ENCODE measurements at regions not wholly inside any gene's neighbourhood (a gene's known extent, or its start where the extent isn't known, plus 50 kb on each side); places are given as distances from the start of the nearest gene placed in this dataset.
A peak's percentile ranks its signal among the peaks of the same experiment; 100 is the strongest.

- H3K36me3 ChIP-seq (ENCODE audit: control insufficient read depth in 1 of 2, insufficient read depth in 2 of 2, low read depth in 1 of 2, low read length in 2 of 2) = no peaks in the 10 kb centered on the region
- no peak overlapping the region for H3K9ac ChIP-seq (ENCODE audit: low read length)
- 79% methylated on average over 6 of the region's 7 CpGs for WGBS
- H3K27me3 ChIP-seq (ENCODE audit: control insufficient read depth in 1 of 2, insufficient read depth in 1 of 2, low read length in 2 of 2) = peaks cover 17 to 21% of the 10 kb centered on the region in 2 experiments
- H3K4me3 ChIP-seq (ENCODE audit: insufficient read depth in 1 of 2, low read depth in 1 of 2, low read length in 2 of 2) = no peak overlapping the region
- H2AFZ ChIP-seq (ENCODE audit: low read depth, low read length) = no peak overlapping the region
- H3K14ac ChIP-seq (ENCODE audit: low read length in 2 of 2) = no peak overlapping the region
- H4K91ac ChIP-seq (ENCODE audit: low read length) = no peak overlapping the region
- H2AK5ac ChIP-seq (ENCODE audit: low read length, severe bottlenecking) = no peak overlapping the region
- no peak for DNase-seq
- no peak overlapping the region for H3K23ac ChIP-seq (ENCODE audit: low read length in 2 of 2)
- no peaks in the 10 kb centered on the region for H3K9me3 ChIP-seq (ENCODE audit: control insufficient read depth, low read length)
- no peak overlapping the region for H4K8ac ChIP-seq (ENCODE audit: low read length)
- no peak overlapping the region for H3K4me2 ChIP-seq (ENCODE audit: low read length, poor library complexity, severe bottlenecking)
- H3K27ac ChIP-seq (ENCODE audit: low read length, poor library complexity, severe bottlenecking) = no peak overlapping the region
- no peaks in the 10 kb centered on the region for H3K79me1 ChIP-seq (replicated peaks; ENCODE audit: low read length, poor library complexity, severe bottlenecking)
- H2BK120ac ChIP-seq (ENCODE audit: low read depth, low read length) = no peak overlapping the region
- no peak overlapping the region for H2BK5ac ChIP-seq (ENCODE audit: low read depth, low read length, poor library complexity, severe bottlenecking)
- no peak overlapping the region for H2BK15ac ChIP-seq (ENCODE audit: low read depth, poor library complexity, severe bottlenecking)
- no peak overlapping the region for H3K4ac ChIP-seq (ENCODE audit: low read depth in 1 of 2, low read length in 2 of 2)
- H2BK12ac ChIP-seq (ENCODE audit: low read length in 2 of 2) = no peak overlapping the region
- H3K4me1 ChIP-seq (ENCODE audit: control insufficient read depth, insufficient read depth, low read depth, low read length) = peaks cover 2% of the 10 kb centered on the region
- no peak overlapping the region for H3K18ac ChIP-seq (ENCODE audit: low read depth in 1 of 2, low read length in 2 of 2)
Measured at GRCh38 chr21:38643404-38644023, 145.2 kb upstream of the ERG start.

- Histone ChIP-seq H2BK5ac (ENCODE audit: low read depth, low read length, poor library complexity, severe bottlenecking) (no peak overlapping the region), H4K8ac (ENCODE audit: low read length) (no peak overlapping the region), H3K4me2 (ENCODE audit: low read length, poor library complexity, severe bottlenecking) (no peak overlapping the region), H2AK5ac (ENCODE audit: low read length, severe bottlenecking) (no peak overlapping the region), H3K9ac (ENCODE audit: low read length) (peak overlapping the region; percentile 53), H3K4ac (ENCODE audit: low read depth in 1 of 2, low read length in 2 of 2) (no peak overlapping the region), H2BK120ac (ENCODE audit: low read depth, low read length) (no peak overlapping the region), H2BK15ac (ENCODE audit: low read depth, poor library complexity, severe bottlenecking) (no peak overlapping the region), H3K36me3 (ENCODE audit: control insufficient read depth in 1 of 2, insufficient read depth in 2 of 2, low read depth in 1 of 2, low read length in 2 of 2) (no peaks in the 10 kb centered on the region), H3K14ac (ENCODE audit: low read length in 2 of 2) (no peak overlapping the region), H2AFZ (ENCODE audit: low read depth, low read length) (no peak overlapping the region), H3K4me3 (ENCODE audit: insufficient read depth in 1 of 2, low read depth in 1 of 2, low read length in 2 of 2) (peak overlapping the region in 1 of 2 experiments; percentile 28), H3K18ac (ENCODE audit: low read depth in 1 of 2, low read length in 2 of 2) (no peak overlapping the region), H3K27me3 (ENCODE audit: control insufficient read depth in 1 of 2, insufficient read depth in 1 of 2, low read length in 2 of 2) (peaks cover 16 to 29% of the 10 kb centered on the region in 2 experiments), H2BK12ac (ENCODE audit: low read length in 2 of 2) (no peak overlapping the region), H3K79me1 (replicated peaks; ENCODE audit: low read length, poor library complexity, severe bottlenecking) (no peaks in the 10 kb centered on the region), H3K4me1 (ENCODE audit: control insufficient read depth, insufficient read depth, low read depth, low read length) (peaks cover 2% of the 10 kb centered on the region), H3K27ac (ENCODE audit: low read length, poor library complexity, severe bottlenecking) (no peak overlapping the region), H3K23ac (ENCODE audit: low read length in 2 of 2) (no peak overlapping the region), H4K91ac (ENCODE audit: low read length) (no peak overlapping the region), H3K9me3 (ENCODE audit: control insufficient read depth, low read length) (no peaks in the 10 kb centered on the region)
- whole genome bisulfite sequencing = 7% methylated on average over 2 of the region's 3 CpGs
- peak; percentile 46 for DNase-seq
Measured at GRCh38 chr21:38645282-38645681, 147.0 kb upstream of the ERG start.

GRCh38 chr21:38646213-38646837 lies 148.0 kb upstream of the ERG start:
- Histone ChIP-seq H3K4me2 (ENCODE audit: low read length, poor library complexity, severe bottlenecking) (no peak overlapping the region), H3K4ac (ENCODE audit: low read depth in 1 of 2, low read length in 2 of 2) (no peak overlapping the region), H2AK5ac (ENCODE audit: low read length, severe bottlenecking) (no peak overlapping the region), H2BK12ac (ENCODE audit: low read length in 2 of 2) (no peak overlapping the region), H2BK120ac (ENCODE audit: low read depth, low read length) (no peak overlapping the region), H3K4me1 (ENCODE audit: control insufficient read depth, insufficient read depth, low read depth, low read length) (peaks cover 2% of the 10 kb centered on the region), H3K14ac (ENCODE audit: low read length in 2 of 2) (no peak overlapping the region), H3K79me1 (replicated peaks; ENCODE audit: low read length, poor library complexity, severe bottlenecking) (no peaks in the 10 kb centered on the region), H3K9me3 (ENCODE audit: control insufficient read depth, low read length) (no peaks in the 10 kb centered on the region), H2BK15ac (ENCODE audit: low read depth, poor library complexity, severe bottlenecking) (no peak overlapping the region), H3K23ac (ENCODE audit: low read length in 2 of 2) (no peak overlapping the region), H3K36me3 (ENCODE audit: control insufficient read depth in 1 of 2, insufficient read depth in 2 of 2, low read depth in 1 of 2, low read length in 2 of 2) (no peaks in the 10 kb centered on the region), H2AFZ (ENCODE audit: low read depth, low read length) (no peak overlapping the region), H3K27me3 (ENCODE audit: control insufficient read depth in 1 of 2, insufficient read depth in 1 of 2, low read length in 2 of 2) (peaks cover 16 to 29% of the 10 kb centered on the region in 2 experiments), H4K8ac (ENCODE audit: low read length) (no peak overlapping the region), H3K18ac (ENCODE audit: low read depth in 1 of 2, low read length in 2 of 2) (no peak overlapping the region), H3K4me3 (ENCODE audit: insufficient read depth in 1 of 2, low read depth in 1 of 2, low read length in 2 of 2) (peak overlapping the region in 1 of 2 experiments; percentile 48), H4K91ac (ENCODE audit: low read length) (no peak overlapping the region), H2BK5ac (ENCODE audit: low read depth, low read length, poor library complexity, severe bottlenecking) (no peak overlapping the region), H3K27ac (ENCODE audit: low read length, poor library complexity, severe bottlenecking) (no peak overlapping the region), H3K9ac (ENCODE audit: low read length) (peak overlapping the region; percentile 53)
- 80% methylated on average over 4 of the region's 5 CpGs for WGBS
- no peak for DNase-seq

- Histone ChIP-seq H4K91ac (ENCODE audit: low read length) (no peak overlapping the region), H3K4me1 (ENCODE audit: control insufficient read depth, insufficient read depth, low read depth, low read length) (peaks cover 2% of the 10 kb centered on the region), H2BK5ac (ENCODE audit: low read depth, low read length, poor library complexity, severe bottlenecking) (no peak overlapping the region), H3K23ac (ENCODE audit: low read length in 2 of 2) (no peak overlapping the region), H3K27me3 (ENCODE audit: control insufficient read depth in 1 of 2, insufficient read depth in 1 of 2, low read length in 2 of 2) (peaks cover 0 to 37% of the 10 kb centered on the region in 2 experiments), H3K9me3 (ENCODE audit: control insufficient read depth, low read length) (no peaks in the 10 kb centered on the region), H3K4ac (ENCODE audit: low read depth in 1 of 2, low read length in 2 of 2) (no peak overlapping the region), H4K8ac (ENCODE audit: low read length) (no peak overlapping the region), H2AK5ac (ENCODE audit: low read length, severe bottlenecking) (no peak overlapping the region), H3K4me3 (ENCODE audit: insufficient read depth in 1 of 2, low read depth in 1 of 2, low read length in 2 of 2) (no peak overlapping the region), H2BK12ac (ENCODE audit: low read length in 2 of 2) (no peak overlapping the region), H3K4me2 (ENCODE audit: low read length, poor library complexity, severe bottlenecking) (no peak overlapping the region), H3K14ac (ENCODE audit: low read length in 2 of 2) (no peak overlapping the region), H2BK15ac (ENCODE audit: low read depth, poor library complexity, severe bottlenecking) (no peak overlapping the region), H3K79me1 (replicated peaks; ENCODE audit: low read length, poor library complexity, severe bottlenecking) (no peaks in the 10 kb centered on the region), H3K9ac (ENCODE audit: low read length) (no peak overlapping the region), H3K27ac (ENCODE audit: low read length, poor library complexity, severe bottlenecking) (no peak overlapping the region), H2AFZ (ENCODE audit: low read depth, low read length) (no peak overlapping the region), H2BK120ac (ENCODE audit: low read depth, low read length) (no peak overlapping the region), H3K36me3 (ENCODE audit: control insufficient read depth in 1 of 2, insufficient read depth in 2 of 2, low read depth in 1 of 2, low read length in 2 of 2) (no peaks in the 10 kb centered on the region), H3K18ac (ENCODE audit: low read depth in 1 of 2, low read length in 2 of 2) (no peak overlapping the region)
- no peak for DNase-seq
- 87% methylated on average over 14 of the region's 15 CpGs for WGBS
Measured at GRCh38 chr21:38649120-38649519, 150.8 kb upstream of the ERG start.

Data from mesenchymal stem cell (in vitro differentiated cells and primary cell).